GM13976 (cell line): ENCODE measurements at regions not wholly inside any gene's neighbourhood (a gene's known extent, or its start where the extent isn't known, plus 50 kb on each side); places are given as distances from the start of the nearest gene placed in this dataset.
"Not testable (repeated sequence)": the region's sequence is repeated elsewhere in the genome, so short reads cannot be mapped to it uniquely, and the experiment has no call there.

Source experiments
- DNase-seq: peaks from one replicate; pipeline ENCODE4 v3.0.0; 2012; ENCODE audit warnings: low spot score
- in situ Hi-C: fragments of 300-500 bp; cut with MboI; formaldehyde crosslinking; loops from one replicate; pipeline ENCODE4 v1.12.0; 2022; ENCODE audit warnings: low sequenced_read_pairs, mixed read lengths, inconsistent platforms; ENCODE audit not compliant: unreplicated experiment
- TF ChIP-seq, protein P1 (sequence below): IDR thresholded peaks from 2 replicates; pipeline ENCODE4 v1.5.1; 2012; ENCODE audit warnings: borderline replicate concordance, mild to moderate bottlenecking; ENCODE audit not compliant: insufficient read depth; ENCODE audit errors: extremely low read depth, missing control alignments, control extremely low read depth

DNA sequence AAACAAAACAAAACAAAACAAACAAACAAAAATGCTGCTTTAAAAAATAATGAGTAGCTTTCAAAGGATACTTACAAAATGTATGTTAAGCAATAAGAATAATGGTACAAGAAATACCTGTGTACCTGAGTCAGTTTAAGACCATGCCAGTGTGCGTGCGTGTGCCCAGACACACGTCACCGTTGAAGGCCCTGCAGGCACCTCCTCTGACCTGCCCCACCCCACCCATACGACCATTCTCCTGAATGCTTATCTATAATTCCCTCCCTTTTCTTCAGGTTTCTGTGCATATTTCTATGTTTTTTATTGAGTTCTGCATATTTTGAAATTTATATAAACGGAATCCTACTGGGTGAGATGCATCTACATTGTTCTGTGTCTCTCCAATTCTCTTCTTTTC lies 374.2 kb upstream of the KLF6 start:
- in situ Hi-C loops: no loop called here
- TF ChIP-seq, protein P1, sequence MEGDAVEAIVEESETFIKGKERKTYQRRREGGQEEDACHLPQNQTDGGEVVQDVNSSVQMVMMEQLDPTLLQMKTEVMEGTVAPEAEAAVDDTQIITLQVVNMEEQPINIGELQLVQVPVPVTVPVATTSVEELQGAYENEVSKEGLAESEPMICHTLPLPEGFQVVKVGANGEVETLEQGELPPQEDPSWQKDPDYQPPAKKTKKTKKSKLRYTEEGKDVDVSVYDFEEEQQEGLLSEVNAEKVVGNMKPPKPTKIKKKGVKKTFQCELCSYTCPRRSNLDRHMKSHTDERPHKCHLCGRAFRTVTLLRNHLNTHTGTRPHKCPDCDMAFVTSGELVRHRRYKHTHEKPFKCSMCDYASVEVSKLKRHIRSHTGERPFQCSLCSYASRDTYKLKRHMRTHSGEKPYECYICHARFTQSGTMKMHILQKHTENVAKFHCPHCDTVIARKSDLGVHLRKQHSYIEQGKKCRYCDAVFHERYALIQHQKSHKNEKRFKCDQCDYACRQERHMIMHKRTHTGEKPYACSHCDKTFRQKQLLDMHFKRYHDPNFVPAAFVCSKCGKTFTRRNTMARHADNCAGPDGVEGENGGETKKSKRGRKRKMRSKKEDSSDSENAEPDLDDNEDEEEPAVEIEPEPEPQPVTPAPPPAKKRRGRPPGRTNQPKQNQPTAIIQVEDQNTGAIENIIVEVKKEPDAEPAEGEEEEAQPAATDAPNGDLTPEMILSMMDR: no peak
- DNase-seq: no peak

DNA sequence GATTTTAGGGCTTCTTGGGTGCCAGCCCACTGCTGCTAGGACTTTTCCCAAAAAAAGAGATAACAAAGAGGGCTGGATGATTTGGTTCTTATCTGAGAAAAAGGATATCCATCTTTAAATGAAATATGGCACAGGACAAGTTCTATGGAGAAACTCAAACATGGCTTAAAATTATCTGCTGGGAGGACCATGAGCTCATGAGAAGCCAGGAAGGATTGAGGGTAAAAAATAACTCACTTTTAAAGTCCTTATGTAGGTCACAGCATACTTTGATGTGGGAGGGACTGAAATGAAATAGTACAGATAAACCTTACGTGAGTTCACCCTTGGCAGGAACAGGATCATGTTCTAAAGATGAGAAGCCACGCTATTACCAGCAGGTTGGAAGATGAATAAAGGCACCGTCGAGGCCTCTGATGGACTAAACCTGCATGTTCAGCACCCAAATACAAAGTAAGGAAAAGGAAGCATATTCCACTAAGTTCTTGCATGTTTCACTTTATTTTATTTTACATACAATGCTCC lies 369.2 kb upstream of the KLF6 start:
- TF ChIP-seq, protein P1: no peak
- in situ Hi-C loops: no loop called here
- no peak for DNase-seq

DNA sequence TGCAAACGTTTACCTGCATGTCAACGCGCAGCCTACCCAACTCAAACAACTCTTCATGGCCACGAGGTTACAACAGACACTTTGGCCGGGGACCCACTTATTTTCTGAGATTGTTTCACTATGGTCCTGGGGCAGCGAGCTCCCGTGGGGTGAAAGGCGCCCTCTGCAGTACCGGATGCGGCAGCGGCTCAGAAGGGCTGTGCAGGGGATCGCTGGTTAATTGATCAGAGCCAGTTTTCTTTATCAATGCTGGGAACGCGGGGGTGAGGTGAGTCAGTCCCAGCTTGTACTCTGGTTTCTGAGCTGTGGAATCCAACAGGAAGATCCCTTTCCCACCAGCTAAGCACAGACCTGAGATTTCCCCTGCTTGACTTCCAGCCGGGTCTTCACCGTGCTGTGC lies 366.5 kb upstream of the KLF6 start:
- in situ Hi-C loops: no loop called here
- DNase-seq: no peak
- TF ChIP-seq, protein P1: no peak

DNA sequence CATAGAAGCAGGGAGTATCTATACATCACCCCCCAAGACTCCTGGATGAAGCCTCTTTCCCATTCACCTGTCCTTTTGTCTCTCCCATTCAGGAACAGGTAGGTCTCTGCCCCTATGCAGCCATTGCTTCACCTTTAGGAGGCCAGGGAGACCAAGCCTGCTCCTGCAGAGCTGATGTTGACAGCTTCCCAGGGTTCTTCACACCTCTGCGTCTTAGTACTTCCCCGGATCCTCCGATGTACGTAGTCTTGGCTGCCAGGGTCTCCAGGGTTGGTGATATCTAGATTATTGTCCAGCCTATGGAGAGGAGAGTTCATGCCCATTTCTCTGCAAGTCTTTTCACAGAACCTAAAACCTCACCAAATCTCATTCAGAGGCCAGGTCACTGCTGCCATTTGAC lies 365.7 kb upstream of the KLF6 start:
- in situ Hi-C loops: no loop called here
- DNase-seq: no peak
- TF ChIP-seq, protein P1: no peak

DNA sequence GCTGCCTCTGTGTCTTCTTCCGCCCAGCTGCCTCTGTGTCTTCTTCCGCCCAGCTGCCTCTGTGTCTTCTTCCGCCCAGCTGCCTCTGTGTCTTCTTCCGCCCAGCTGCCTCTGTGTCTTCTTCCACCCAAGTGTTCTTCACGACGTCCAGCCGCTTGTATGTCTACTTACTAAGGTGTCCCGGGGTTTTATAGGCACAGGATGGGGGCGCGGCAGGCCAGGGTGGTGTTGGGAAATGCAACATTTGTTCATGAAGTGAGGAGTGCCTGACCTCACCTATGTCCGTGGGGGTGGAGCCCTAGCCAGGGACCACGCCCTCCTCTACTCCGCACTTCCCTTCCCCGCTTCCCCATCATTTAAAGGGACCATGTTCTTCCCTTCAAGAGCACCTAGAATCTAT lies 364.5 kb upstream of the KLF6 start:
- DNase-seq, in situ Hi-C loops: not testable (repeated sequence)

DNA sequence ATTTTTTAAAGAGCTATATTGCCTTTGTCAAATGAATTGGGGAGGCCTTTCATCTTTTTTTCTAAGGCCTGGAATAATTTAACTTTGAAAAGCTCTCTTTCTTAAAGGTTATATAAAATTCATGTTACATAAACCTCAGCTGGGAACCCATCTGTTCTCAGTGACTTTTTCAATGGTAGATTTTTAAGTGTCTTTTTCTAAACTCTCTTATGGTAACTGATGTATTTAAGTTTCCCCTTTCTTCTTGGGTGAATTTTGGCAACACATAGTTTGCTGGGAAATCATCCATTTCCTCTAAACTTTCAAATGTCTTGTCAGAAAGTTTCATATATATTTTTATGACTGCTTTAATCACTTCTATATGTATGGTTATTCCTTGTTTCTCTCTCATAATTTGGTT lies 362.2 kb upstream of the KLF6 start:
- no peak for DNase-seq
- TF ChIP-seq, protein P1: no peak
- in situ Hi-C loops: no loop called here

DNA sequence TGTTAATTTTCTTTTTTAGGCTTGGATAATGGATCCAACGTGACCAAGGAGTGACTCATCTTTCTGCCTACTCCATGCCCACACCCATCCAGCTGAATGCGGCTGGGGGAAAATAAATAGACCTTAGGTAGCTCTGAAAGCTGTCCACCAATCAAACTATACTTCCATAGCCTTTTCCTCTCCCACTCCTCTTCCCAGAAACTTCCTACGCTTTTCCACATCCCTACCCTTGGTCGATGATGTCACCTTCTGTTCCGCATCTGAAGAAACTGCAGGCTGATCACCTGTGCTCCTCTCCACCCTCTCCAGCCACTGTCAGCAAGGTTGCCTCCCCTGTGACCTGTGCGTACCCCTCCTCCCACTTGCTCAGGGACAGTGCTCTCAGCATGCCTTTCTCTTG lies 359.8 kb upstream of the KLF6 start:
- in situ Hi-C loops: no loop called here
- TF ChIP-seq, protein P1: no peak
- DNase-seq: no peak

DNA sequence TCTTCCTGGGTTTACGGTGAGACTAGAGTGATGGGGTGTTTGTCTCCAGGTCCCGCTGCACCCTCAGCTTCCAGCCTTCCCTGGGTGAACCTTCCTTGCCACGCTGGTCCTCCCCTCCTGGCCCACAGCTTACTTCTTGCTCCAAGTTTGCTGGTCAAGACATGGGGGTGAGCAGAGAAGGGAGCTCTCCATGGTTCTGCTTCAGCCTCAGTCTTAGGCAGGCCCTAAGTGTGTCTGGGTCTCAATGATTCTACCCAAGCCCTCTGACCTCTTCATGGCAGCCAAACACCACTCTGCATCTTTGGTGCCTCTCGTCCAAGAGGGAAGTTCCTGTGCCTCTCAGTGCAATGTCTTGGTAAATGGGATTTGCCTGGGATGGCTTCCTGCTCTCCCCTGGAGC lies 356.5 kb upstream of the KLF6 start:
- in situ Hi-C loops: no loop called here
- TF ChIP-seq, protein P1: no peak
- DNase-seq: no peak
